Lower leg skin (tissue), 4 donors: ENCODE measurements at regions not wholly inside any gene's neighbourhood (a gene's known extent, or its start where the extent isn't known, plus 50 kb on each side); places are given as distances from the start of the nearest gene placed in this dataset.

Source experiments
- DNase-seq, 2 donors: peaks; one replicate each; pipeline ENCODE4 v3.0.0-alpha.2; 2019; ENCODE audit warnings: low spot score in 2 of 2
- H3K4me3 ChIP-seq: fragments of 200-600 bp; sonication (generic); 2 replicates; pipeline ENCODE4 v1.5.1; 2017; ENCODE audit warnings: mild to moderate bottlenecking, low read depth; ENCODE audit not compliant: poor library complexity, severe bottlenecking
- CTCF ChIP-seq, 3 donors: fragments of 450-650 bp; IDR thresholded peaks; one replicate each; pipeline ENCODE4 v1.5.1; 2016; ENCODE audit warnings: antibody characterized with exemption in 3 of 3, mild to moderate bottlenecking in 3 of 3, moderate library complexity in 2 of 3
- POLR2A ChIP-seq, 2 donors: fragments of 450-650 bp; IDR thresholded peaks; one replicate each; pipeline ENCODE4 v1.6.1; 2016 to 2017; ENCODE audit warnings: antibody characterized with exemption in 2 of 2, mild to moderate bottlenecking in 1 of 2, moderate library complexity in 1 of 2
- WGBS, 2 donors: methylation state at CpG; one replicate each; pipeline ENCODE4 v1.1.5; 2018; 5-methylcytosine and 5-hydroxymethylcytosine counted together
- intact Hi-C: fragments of 100-400 bp; cut with DNase I; formaldehyde crosslinking; loops from one replicate; pipeline ENCODE4 v1.15.0; 2023; ENCODE audit warnings: low total_unique reads

DNA sequence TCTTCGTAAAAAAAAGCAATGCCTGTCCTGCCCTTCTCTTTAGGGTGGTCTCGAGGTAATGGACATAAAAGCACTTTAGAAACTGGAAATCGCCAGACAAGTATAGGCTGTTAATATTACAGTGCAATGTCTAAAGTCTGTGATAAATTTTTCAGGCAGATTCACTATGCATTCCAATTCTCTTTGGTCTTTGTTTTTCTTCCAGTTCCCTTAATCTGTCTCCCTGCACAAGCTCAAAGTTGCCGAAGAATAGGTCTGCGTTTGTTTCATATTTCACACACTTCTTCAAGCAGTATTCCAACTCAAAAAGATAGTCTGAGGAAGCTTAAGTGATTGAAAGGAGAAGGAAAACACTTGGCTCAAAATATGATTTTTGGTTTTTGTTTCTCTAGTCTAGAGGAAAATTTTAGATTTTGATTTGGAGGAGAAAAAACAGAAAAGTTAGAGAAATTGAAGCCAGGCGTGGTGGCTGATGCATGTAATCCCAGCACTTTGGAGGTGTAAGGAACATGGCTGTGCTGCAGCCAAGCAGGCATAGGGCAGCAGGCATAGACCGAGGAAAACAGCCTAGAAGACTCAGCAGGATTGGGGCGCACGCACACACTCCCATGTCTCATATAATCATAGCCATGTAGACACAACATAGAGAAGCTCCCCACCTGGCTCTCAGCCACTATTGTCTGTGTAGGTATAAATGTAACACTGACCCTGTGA lies 96.2 kb upstream of the TMPO start:
- intact Hi-C loops, result no loop called here
- no peak overlapping the region for H3K4me3 ChIP-seq
- 50 to 57% methylated on average over 9 of the region's 9 CpGs for WGBS, 2 donors

DNA sequence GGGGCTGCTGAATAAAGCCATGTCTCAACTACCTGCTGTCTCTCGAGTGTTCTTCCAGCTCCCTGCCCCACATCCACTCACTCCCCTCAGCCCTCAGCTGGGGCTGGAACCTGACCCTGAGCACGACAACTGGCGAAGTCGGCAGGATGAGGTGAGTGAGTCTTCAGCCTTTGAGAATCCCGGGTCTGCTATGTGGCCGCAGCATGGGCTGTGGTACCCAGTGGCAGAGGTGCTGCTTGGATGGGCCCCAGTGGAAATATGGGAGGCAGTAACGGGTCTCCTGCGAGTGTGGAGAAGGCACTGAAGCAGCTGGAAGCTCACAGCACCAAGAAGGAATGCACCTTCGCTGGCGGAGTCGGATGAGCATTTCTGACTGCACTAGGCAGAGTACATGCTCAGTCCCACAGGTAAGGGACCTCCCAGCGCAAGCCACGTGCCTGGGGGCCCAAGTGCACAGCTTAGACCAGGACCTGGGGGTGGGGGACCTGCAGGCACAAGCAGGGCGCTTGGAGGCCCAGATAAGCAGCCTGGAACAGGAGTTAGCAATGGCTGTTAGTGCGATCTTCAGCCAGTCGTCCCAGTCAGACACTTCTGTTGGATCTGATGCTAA lies 95.5 kb upstream of the TMPO start:
- TF ChIP-seq CTCF (IDR thresholded peaks at IDR 0.05), result no peak
- TF ChIP-seq POLR2A (IDR thresholded peaks at IDR 0.05), result no peak
- no peak overlapping the region for H3K4me3 ChIP-seq
- intact Hi-C loops, result loop anchor here (10.0 kb wide), 1 partner anchor 105 kb away; no protein-coding TSS in a partner anchor
- no peak for DNase-seq
- 82 to 83% methylated on average over 16 of the region's 16 CpGs for WGBS, 2 donors

More for the DNA sequence above, 96.2 kb upstream of the TMPO start:
- TF ChIP-seq POLR2A (IDR thresholded peaks at IDR 0.05) (no peak), CTCF (IDR thresholded peaks at IDR 0.05) (no peak)
- no peak for DNase-seq

GRCh38 chr12:98420461-98420860 lies 94.9 kb upstream of the TMPO start:
- intact Hi-C loops, result loop anchor here (10.0 kb wide), 1 partner anchor 104 kb away; no protein-coding TSS in a partner anchor
- 63 to 66% methylated on average over 6 of the region's 6 CpGs for WGBS, 2 donors
- no peak for DNase-seq
- no peak for TF ChIP-seq POLR2A (IDR thresholded peaks at IDR 0.05)
- TF ChIP-seq CTCF (IDR thresholded peaks at IDR 0.05), result no peak
- H3K4me3 ChIP-seq, result no peak overlapping the region

DNA sequence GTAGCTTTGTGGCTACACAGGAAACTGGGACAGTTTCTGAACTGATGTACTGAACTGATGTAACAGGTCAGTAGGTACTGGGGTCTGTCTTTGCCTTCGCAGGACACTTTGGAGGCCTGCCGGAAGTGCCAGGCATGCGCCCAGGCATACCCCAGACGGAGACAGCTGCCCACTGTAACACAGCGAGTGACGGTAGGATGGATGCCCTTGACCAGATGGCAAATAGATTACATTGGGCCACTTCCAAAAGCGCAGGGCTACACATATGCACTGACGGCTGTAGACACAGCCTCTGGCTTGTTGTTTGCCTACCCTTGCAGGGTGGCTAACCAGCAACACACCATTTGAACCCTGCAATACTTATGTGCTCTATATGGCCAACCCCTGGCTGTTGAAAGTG lies 94.1 kb upstream of the TMPO start:
- intact Hi-C loops, result loop anchor here (10.0 kb wide), 1 partner anchor 103 kb away; no protein-coding TSS in a partner anchor
- no peak overlapping the region for H3K4me3 ChIP-seq
- DNase-seq, result no peak
- WGBS, 2 donors, result 93 to 95% methylated on average over 7 to 8 of the region's 8 CpGs
- TF ChIP-seq POLR2A (IDR thresholded peaks at IDR 0.05), result no peak
- TF ChIP-seq CTCF (IDR thresholded peaks at IDR 0.05), result no peak

DNA sequence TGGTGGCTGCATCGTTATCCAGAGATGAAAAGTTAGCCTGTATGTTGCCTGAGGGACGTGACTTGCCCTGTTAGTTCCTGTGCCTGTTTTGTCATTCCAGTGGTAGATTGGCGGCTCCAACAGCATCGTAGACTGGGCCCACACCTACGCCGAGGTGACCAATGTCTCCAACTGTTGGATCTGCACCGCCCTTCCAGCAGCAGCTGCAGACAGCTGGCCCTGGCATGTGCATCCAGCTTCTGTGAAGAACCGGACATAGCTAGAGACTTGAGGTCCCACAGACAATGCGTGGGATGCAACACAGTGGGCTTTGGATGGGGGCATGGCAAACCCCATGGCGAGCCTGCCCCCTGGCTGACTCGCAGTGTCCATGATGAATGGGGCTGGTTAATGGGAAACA lies 93.0 kb upstream of the TMPO start:
- no peak for DNase-seq
- WGBS, 2 donors, result 82 to 90% methylated on average over 9 to 11 of the region's 11 CpGs
- intact Hi-C loops, result loop anchor here (10.0 kb wide), 1 partner anchor 102 kb away; no protein-coding TSS in a partner anchor

More for the DNA sequence above, 93.0 kb upstream of the TMPO start:
- TF ChIP-seq POLR2A (IDR thresholded peaks at IDR 0.05) (no peak), CTCF (IDR thresholded peaks at IDR 0.05) (no peak)
- no peak overlapping the region for H3K4me3 ChIP-seq
